ENCODE measurements at regions not wholly inside any gene's neighbourhood (a gene's known extent, or its start where the extent isn't known, plus 50 kb on each side); places are given as distances from the start of the nearest gene placed in this dataset.

GRCh38 chr1:110743397-110743796, 68.7 kb upstream of the KCNA3 start:
- Histone ChIP-seq H4K91ac (ENCODE audit: insufficient read length, low read depth, low read length) (no peak overlapping the region), H4K5ac (ENCODE audit: insufficient read length, low read depth, low read length) (no peak overlapping the region), H4K20me1 (ENCODE audit: control insufficient read depth, insufficient read depth, insufficient read length) (no peaks in the 10 kb centered on the region), H3K9me3 (ENCODE audit: control insufficient read depth, low read depth, low read length) (no peaks in the 10 kb centered on the region), H3K4me2 (ENCODE audit: insufficient read depth, insufficient read length, low read length) (no peak overlapping the region), H3K27me3 (ENCODE audit: insufficient read depth, low read length) (no peaks in the 10 kb centered on the region), H2AK5ac (ENCODE audit: insufficient read length, low read length) (no peak overlapping the region), H3K23me2 (ENCODE audit: insufficient read length, low read depth, low read length, poor library complexity, severe bottlenecking) (no peaks in the 10 kb centered on the region), H3K79me2 (ENCODE audit: insufficient read depth, low read length) (no peaks in the 10 kb centered on the region), H2BK120ac (ENCODE audit: low read depth, low read length, poor library complexity, severe bottlenecking) (no peak overlapping the region), H3K4ac (ENCODE audit: low read depth, low read length) (no peak overlapping the region), H3K56ac (ENCODE audit: insufficient read length, low read depth, low read length) (no peak overlapping the region), H2BK20ac (ENCODE audit: low read depth, low read length, poor library complexity, severe bottlenecking) (no peak overlapping the region), H4K8ac (replicated peaks; ENCODE audit: insufficient read length, low read depth, low read length) (no peak overlapping the region), H2BK5ac (ENCODE audit: insufficient read length, low read length) (no peak overlapping the region), H3K14ac (ENCODE audit: insufficient read depth, low read length) (no peak overlapping the region), H3K79me1 (ENCODE audit: insufficient read depth, low read depth, low read length, poor library complexity, severe bottlenecking) (no peaks in the 10 kb centered on the region), H2BK12ac (ENCODE audit: insufficient read length, low read depth, low read length) (no peak overlapping the region), H2BK15ac (ENCODE audit: low read depth, low read length) (no peak overlapping the region), H3K18ac (ENCODE audit: insufficient read length, low read depth, low read length) (no peak overlapping the region), H3K9ac (ENCODE audit: extremely low read depth, insufficient read length, low read length) (no peak overlapping the region), H3K23ac (ENCODE audit: insufficient read length, low read depth, low read length) (no peak overlapping the region), H2AFZ (ENCODE audit: low read length) (no peak overlapping the region), H3T11ph (ENCODE audit: low read length) (no peak overlapping the region), H3K27ac (ENCODE audit: insufficient read length, low read depth, low read length) (no peak overlapping the region), H3K4me1 (ENCODE audit: insufficient read depth, low read length) (no peaks in the 10 kb centered on the region)
- H3K27me3 Mint-ChIP-seq (ENCODE audit: low read depth), result peaks cover 12% of the 10 kb centered on the region
- H3K9me3 Mint-ChIP-seq, result no peaks in the 10 kb centered on the region
- no peak for TF ChIP-seq CTCF (conservative IDR thresholded peaks at IDR 0.05)
- 0 out of 4 replicates have a peak, but pooled peaks cover 0 to 3% of the 10 kb centered on the region in 2 experiments for H3K4me1 Mint-ChIP-seq
- no peaks in the 10 kb centered on the region for H3K36me3 Mint-ChIP-seq (ENCODE audit: insufficient read depth in 1 of 3, low read depth in 3 of 3)
- H3K27ac Mint-ChIP-seq, result no peak overlapping the region
- no peak for DNase-seq
- H3K4me3 Mint-ChIP-seq, result no peak overlapping the region
